Activated CD4-positive, alpha-beta T cell treated with anti-CD3 and anti-CD28 coated beads, Interleukin-2, amount 10 ng/mL, durations not matched to agents 7 days and 5 days (primary cell): ENCODE measurements at regions not wholly inside any gene's neighbourhood (a gene's known extent, or its start where the extent isn't known, plus 50 kb on each side); places are given as distances from the start of the nearest gene placed in this dataset.

ENCODE experiments used
- CTCF ChIA-PET: fragments of 350-600 bp; sonication (Branson Sonifier 250); formaldehyde crosslinking; loops from one replicate; lab custom pipeline; 2021; ENCODE audit warnings: antibody characterized with exemption; lab: Charles Lee
- POLR2A ChIA-PET: fragments of 350-600 bp; sonication (Branson Sonifier 250); formaldehyde crosslinking; loops from one replicate; lab custom pipeline; 2021; ENCODE audit warnings: antibody characterized with exemption; lab: Charles Lee
- DNase-seq: peaks from one replicate; pipeline ENCODE4 v3.0.0-alpha.2; 2020
- H3K27ac Mint-ChIP-seq: one replicate; pipeline ENCODE4 v1.8.0; 2021; ENCODE audit warnings: mild to moderate bottlenecking, moderate library complexity, mixed read lengths
- H3K27me3 Mint-ChIP-seq: one replicate; pipeline ENCODE4 v1.8.0; 2021; ENCODE audit warnings: mixed read lengths
- H3K36me3 Mint-ChIP-seq: one replicate; pipeline ENCODE4 v1.8.0; 2021; ENCODE audit warnings: low read depth, mixed read lengths
- H3K4me1 Mint-ChIP-seq: one replicate; pipeline ENCODE4 v1.8.0; 2021; ENCODE audit warnings: mixed read lengths
- H3K4me3 Mint-ChIP-seq: one replicate; pipeline ENCODE4 v1.8.0; 2021; ENCODE audit warnings: mild to moderate bottlenecking, moderate library complexity, mixed read lengths
- H3K9me3 Mint-ChIP-seq: one replicate; pipeline ENCODE4 v1.8.0; 2021; ENCODE audit warnings: mixed read lengths

- no peak overlapping the region for H3K4me3 Mint-ChIP-seq
- CTCF ChIA-PET: interaction anchor here (0.5 kb wide), 1 partner anchor 340 kb away, joined by 3 read pairs; no protein-coding TSS in a partner anchor
Measured at GRCh38 chr11:122229078-122229477, 113.1 kb upstream of the BLID start.

GRCh38 chr11:122226810-122227379, 110.9 kb upstream of the BLID start:
- no peaks in the 10 kb centered on the region for H3K4me1 Mint-ChIP-seq
- no peak overlapping the region for H3K4me3 Mint-ChIP-seq
- H3K27me3 Mint-ChIP-seq: peaks cover 5% of the 10 kb centered on the region
- H3K36me3 Mint-ChIP-seq: no peaks in the 10 kb centered on the region
- ChIA-PET CTCF (no interaction called here), POLR2A (no interaction called here)
- H3K9me3 Mint-ChIP-seq: no peaks in the 10 kb centered on the region
- no peak for DNase-seq
- no peak overlapping the region for H3K27ac Mint-ChIP-seq

More at GRCh38 chr11:122229078-122229477, 113.1 kb upstream of the BLID start:
- Mint-ChIP-seq H3K27ac (no peak overlapping the region), H3K4me1 (no peaks in the 10 kb centered on the region), H3K36me3 (no peaks in the 10 kb centered on the region), H3K9me3 (no peaks in the 10 kb centered on the region), H3K27me3 (peaks cover 3% of the 10 kb centered on the region)
- DNase-seq: no peak
- POLR2A ChIA-PET: no interaction called here

- Mint-ChIP-seq H3K27me3 (peaks cover 6% of the 10 kb centered on the region), H3K36me3 (no peaks in the 10 kb centered on the region), H3K4me1 (no peaks in the 10 kb centered on the region), H3K9me3 (no peaks in the 10 kb centered on the region), H3K4me3 (no peak overlapping the region), H3K27ac (no peak overlapping the region)
- POLR2A ChIA-PET: no interaction called here
- no peak for DNase-seq
- CTCF ChIA-PET: interaction anchor here (1.1 kb wide), 1 partner anchor 10 kb away, joined by 3 read pairs; no protein-coding TSS in a partner anchor
Measured at GRCh38 chr11:122224867-122225266, 108.9 kb upstream of the BLID start.

- H3K9me3 Mint-ChIP-seq: no peaks in the 10 kb centered on the region
- no peak overlapping the region for H3K27ac Mint-ChIP-seq
- ChIA-PET CTCF (no interaction called here), POLR2A (no interaction called here)
- H3K27me3 Mint-ChIP-seq: peaks cover 3% of the 10 kb centered on the region
- no peak overlapping the region for H3K4me3 Mint-ChIP-seq
- no peaks in the 10 kb centered on the region for H3K4me1 Mint-ChIP-seq
- H3K36me3 Mint-ChIP-seq: no peaks in the 10 kb centered on the region
- DNase-seq: no peak
Measured at GRCh38 chr11:122220321-122220720, 104.3 kb upstream of the BLID start.

- H3K36me3 Mint-ChIP-seq: no peaks in the 10 kb centered on the region
- H3K4me3 Mint-ChIP-seq: no peak overlapping the region
- POLR2A ChIA-PET: no interaction called here
- CTCF ChIA-PET: no interaction called here
- peaks cover 3% of the 10 kb centered on the region for H3K27me3 Mint-ChIP-seq
- no peak overlapping the region for H3K27ac Mint-ChIP-seq
- no peak for DNase-seq
- H3K4me1 Mint-ChIP-seq: no peaks in the 10 kb centered on the region
- no peaks in the 10 kb centered on the region for H3K9me3 Mint-ChIP-seq
Measured at GRCh38 chr11:122219791-122220190, 103.8 kb upstream of the BLID start.

- Mint-ChIP-seq H3K4me1 (no peaks in the 10 kb centered on the region), H3K27ac (no peak overlapping the region), H3K27me3 (peaks cover 1% of the 10 kb centered on the region), H3K9me3 (no peaks in the 10 kb centered on the region), H3K4me3 (no peak overlapping the region), H3K36me3 (no peaks in the 10 kb centered on the region)
- DNase-seq: peak; percentile 16
- POLR2A ChIA-PET: no interaction called here
- CTCF ChIA-PET: interaction anchor here (0.8 to 1.7 kb wide), 4 partner anchors 12 to 20 kb away, joined by 3 to 5 read pairs (median 3); no protein-coding TSS in a partner anchor
Measured at GRCh38 chr11:122215244-122215992, 99.4 kb upstream of the BLID start.

- H3K36me3 Mint-ChIP-seq: no peaks in the 10 kb centered on the region
- H3K4me3 Mint-ChIP-seq: no peak overlapping the region
- no peak for DNase-seq
- peaks cover 3% of the 10 kb centered on the region for H3K27me3 Mint-ChIP-seq
- H3K4me1 Mint-ChIP-seq: no peaks in the 10 kb centered on the region
- CTCF ChIA-PET: interaction anchor here (0.8 to 1.7 kb wide), 2 partner anchors 11 to 18 kb away, joined by 3 read pairs; no protein-coding TSS in a partner anchor
- H3K9me3 Mint-ChIP-seq: no peaks in the 10 kb centered on the region
- no peak overlapping the region for H3K27ac Mint-ChIP-seq
- POLR2A ChIA-PET: no interaction called here
Measured at GRCh38 chr11:122214567-122214966, 98.6 kb upstream of the BLID start.

- DNase-seq: no peak
- CTCF ChIA-PET: interaction anchor here (0.6 to 0.7 kb wide), 2 partner anchors 30 to 776 kb away, joined by 3 read pairs; no protein-coding TSS in a partner anchor
- Mint-ChIP-seq H3K4me1 (no peaks in the 10 kb centered on the region), H3K4me3 (no peak overlapping the region), H3K27ac (no peak overlapping the region), H3K9me3 (no peaks in the 10 kb centered on the region), H3K27me3 (peaks cover 3% of the 10 kb centered on the region), H3K36me3 (no peaks in the 10 kb centered on the region)
- POLR2A ChIA-PET: no interaction called here
Measured at GRCh38 chr11:122214080-122214479, 98.1 kb upstream of the BLID start.

- H3K4me1 Mint-ChIP-seq: no peaks in the 10 kb centered on the region
- no peak overlapping the region for H3K27ac Mint-ChIP-seq
- ChIA-PET CTCF (no interaction called here), POLR2A (no interaction called here)
- H3K4me3 Mint-ChIP-seq: no peak overlapping the region
- peaks cover 6% of the 10 kb centered on the region for H3K27me3 Mint-ChIP-seq
- H3K9me3 Mint-ChIP-seq: no peaks in the 10 kb centered on the region
- H3K36me3 Mint-ChIP-seq: no peaks in the 10 kb centered on the region
- DNase-seq: no peak
Measured at GRCh38 chr11:122213171-122213570, 97.2 kb upstream of the BLID start.

- CTCF ChIA-PET: no interaction called here
- POLR2A ChIA-PET: no interaction called here
- Mint-ChIP-seq H3K27me3 (peaks cover 10% of the 10 kb centered on the region), H3K27ac (no peak overlapping the region), H3K9me3 (no peaks in the 10 kb centered on the region), H3K4me1 (no peaks in the 10 kb centered on the region), H3K4me3 (no peak overlapping the region), H3K36me3 (no peaks in the 10 kb centered on the region)
- no peak for DNase-seq
Measured at GRCh38 chr11:122210367-122210997, 94.5 kb upstream of the BLID start.

- Mint-ChIP-seq H3K27ac (no peak overlapping the region), H3K9me3 (no peaks in the 10 kb centered on the region), H3K36me3 (no peaks in the 10 kb centered on the region), H3K27me3 (peaks cover 10% of the 10 kb centered on the region), H3K4me3 (no peak overlapping the region), H3K4me1 (no peaks in the 10 kb centered on the region)
- ChIA-PET POLR2A (no interaction called here), CTCF (no interaction called here)
- no peak for DNase-seq
Measured at GRCh38 chr11:122209619-122210366, 93.8 kb upstream of the BLID start.

- Mint-ChIP-seq H3K4me3 (no peak overlapping the region), H3K4me1 (no peaks in the 10 kb centered on the region), H3K27ac (no peak overlapping the region), H3K9me3 (no peaks in the 10 kb centered on the region), H3K27me3 (peaks cover 10% of the 10 kb centered on the region), H3K36me3 (no peaks in the 10 kb centered on the region)
- ChIA-PET CTCF (no interaction called here), POLR2A (no interaction called here)
- no peak for DNase-seq
Measured at GRCh38 chr11:122207921-122208764, 92.1 kb upstream of the BLID start.
